ENCODE measurements at regions not wholly inside any gene's neighbourhood (a gene's known extent, or its start where the extent isn't known, plus 50 kb on each side); places are given as distances from the start of the nearest gene placed in this dataset.

DNA sequence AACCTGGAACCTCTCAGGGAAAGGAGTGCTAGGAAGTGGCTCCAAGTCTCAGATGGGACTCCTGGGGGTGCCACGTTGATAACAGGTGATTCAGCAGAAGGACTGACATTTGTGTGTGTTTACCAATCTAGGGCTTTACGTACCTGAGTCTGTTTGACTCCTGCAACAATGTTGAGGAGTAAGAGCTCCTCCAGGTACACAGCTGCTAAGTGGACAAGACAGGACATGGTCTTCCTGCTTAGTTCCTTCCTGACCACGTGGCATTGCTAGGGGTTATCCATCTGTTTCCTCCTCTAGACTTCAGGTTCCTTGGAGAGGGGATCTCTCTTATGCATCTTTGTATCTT, 164.5 kb upstream of the SLC24A3 start:
- TF ChIP-seq, protein P1, sequence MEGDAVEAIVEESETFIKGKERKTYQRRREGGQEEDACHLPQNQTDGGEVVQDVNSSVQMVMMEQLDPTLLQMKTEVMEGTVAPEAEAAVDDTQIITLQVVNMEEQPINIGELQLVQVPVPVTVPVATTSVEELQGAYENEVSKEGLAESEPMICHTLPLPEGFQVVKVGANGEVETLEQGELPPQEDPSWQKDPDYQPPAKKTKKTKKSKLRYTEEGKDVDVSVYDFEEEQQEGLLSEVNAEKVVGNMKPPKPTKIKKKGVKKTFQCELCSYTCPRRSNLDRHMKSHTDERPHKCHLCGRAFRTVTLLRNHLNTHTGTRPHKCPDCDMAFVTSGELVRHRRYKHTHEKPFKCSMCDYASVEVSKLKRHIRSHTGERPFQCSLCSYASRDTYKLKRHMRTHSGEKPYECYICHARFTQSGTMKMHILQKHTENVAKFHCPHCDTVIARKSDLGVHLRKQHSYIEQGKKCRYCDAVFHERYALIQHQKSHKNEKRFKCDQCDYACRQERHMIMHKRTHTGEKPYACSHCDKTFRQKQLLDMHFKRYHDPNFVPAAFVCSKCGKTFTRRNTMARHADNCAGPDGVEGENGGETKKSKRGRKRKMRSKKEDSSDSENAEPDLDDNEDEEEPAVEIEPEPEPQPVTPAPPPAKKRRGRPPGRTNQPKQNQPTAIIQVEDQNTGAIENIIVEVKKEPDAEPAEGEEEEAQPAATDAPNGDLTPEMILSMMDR (optimal IDR thresholded peaks at IDR 0.05 in 1 of 3, IDR thresholded peaks at IDR 0.05 in 1 of 3, conservative IDR thresholded peaks at IDR 0.05 in 1 of 3; ENCODE audit: extremely low read depth in 1 of 3, insufficient read depth in 2 of 3, low read length in 3 of 3) = no peak
- no peak for TF ChIP-seq EZH2 (IDR thresholded peaks at IDR 0.05; ENCODE audit: low read length)
